HG02759 (cell line): ENCODE measurements at regions not wholly inside any gene's neighbourhood (a gene's known extent, or its start where the extent isn't known, plus 50 kb on each side); places are given as distances from the start of the nearest gene placed in this dataset.
A peak's percentile ranks its signal among the peaks of the same experiment; 100 is the strongest.

Source experiments
- ATAC-seq: cut with Tn5 transposase; IDR thresholded peaks from one replicate; pipeline ENCODE4 v1.9.1; 2021; ENCODE audit warnings: mild to moderate bottlenecking, moderate library complexity; ENCODE audit not compliant: unreplicated experiment

DNA sequence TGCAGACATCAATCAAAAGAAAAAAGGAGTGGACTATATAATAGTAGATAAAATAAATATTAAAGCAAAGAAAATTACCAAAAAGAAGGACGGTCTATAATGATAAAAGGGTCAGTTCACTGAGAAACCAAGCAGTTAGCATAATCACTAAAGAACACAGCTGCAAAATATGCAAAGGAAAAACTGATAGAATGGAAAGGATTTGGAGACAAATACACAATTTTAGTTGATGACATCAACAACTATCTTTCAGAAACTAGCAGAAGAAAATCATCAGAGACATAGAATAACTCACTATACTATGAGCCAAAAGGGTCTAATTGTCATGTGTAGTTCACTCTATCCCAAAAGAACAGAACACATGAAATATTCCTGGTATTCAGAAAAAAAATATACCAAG, 316.4 kb upstream of the IGFBP3 start:
- ATAC-seq, result no peak

DNA sequence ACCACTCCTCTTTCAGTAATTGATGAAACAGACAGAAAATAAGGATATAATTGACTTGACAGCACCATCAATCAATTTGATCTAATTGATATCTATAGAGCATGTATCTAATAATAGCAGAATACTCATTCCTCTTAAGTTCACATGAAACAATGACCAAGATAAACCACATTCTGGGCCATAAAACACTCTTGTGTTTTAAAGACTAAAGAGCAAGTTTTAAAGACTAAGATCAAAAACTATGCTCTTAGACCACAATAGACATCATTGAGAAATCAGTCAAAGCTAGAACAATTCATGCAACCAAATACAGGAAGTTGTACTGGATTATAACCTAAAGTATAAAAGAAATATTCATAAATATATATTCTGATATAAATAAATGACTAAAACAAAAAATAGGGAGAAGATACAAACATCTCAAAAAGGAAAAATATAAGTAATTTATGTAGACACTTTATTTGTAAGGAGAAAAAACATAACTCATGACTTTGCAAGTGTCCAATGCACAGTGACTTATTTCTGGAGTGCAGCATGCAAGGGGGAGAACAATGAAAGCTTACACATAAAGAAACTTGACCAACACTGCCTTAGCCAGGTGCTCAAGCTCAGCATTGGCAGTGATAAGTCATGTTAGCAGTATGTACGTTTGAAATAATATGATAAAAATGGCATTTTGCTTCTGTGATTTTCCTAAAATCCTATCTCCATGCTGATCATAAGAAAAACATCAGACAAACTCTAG, 312.7 kb upstream of the IGFBP3 start:
- peak; percentile 58 for ATAC-seq

DNA sequence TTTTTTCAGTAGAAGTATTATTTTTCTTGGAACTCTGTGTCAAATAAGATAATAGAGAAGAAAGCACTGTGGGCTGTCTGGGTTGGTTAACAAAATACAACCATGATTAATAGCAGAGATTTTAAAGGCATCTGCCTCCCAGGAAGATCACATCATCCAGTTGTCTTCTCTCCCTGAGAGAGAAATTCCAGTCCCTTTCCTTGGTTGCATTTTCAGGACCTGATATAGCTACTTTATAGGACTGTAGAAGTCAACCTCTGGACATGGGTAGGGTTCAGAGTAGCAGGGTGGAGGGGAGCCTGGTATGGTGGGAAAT, 309.9 kb upstream of the IGFBP3 start:
- no peak for ATAC-seq

- ATAC-seq, result no peak
These were observed 309.4 kb upstream of the IGFBP3 start for GRCh38 chr7:46230298-46230989.

GRCh38 chr7:46229409-46229808, 308.3 kb upstream of the IGFBP3 start:
- no peak for ATAC-seq

- ATAC-seq, result no peak
These were observed 305.8 kb upstream of the IGFBP3 start for GRCh38 chr7:46226860-46227259.

DNA sequence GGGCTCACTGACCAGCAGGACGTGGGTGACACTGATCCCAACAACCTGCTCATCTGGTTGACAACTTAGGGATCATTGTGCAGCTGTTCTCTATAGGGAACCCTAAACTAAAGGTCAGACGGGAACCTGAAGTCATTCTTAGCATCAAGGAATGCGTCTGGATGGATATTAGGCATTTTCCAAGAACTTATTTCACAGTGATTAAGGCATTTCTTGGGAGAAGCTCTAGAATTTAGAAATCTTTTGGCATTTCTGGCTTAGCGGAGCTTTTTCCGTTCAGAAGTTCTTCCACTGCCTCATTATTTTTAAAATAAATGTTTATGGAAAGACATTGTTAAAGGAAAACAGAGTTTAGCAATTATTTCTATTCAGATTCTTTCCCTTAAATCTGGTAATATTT, 303.3 kb upstream of the IGFBP3 start:
- ATAC-seq, result no peak

- no peak for ATAC-seq
These were observed 299.1 kb upstream of the IGFBP3 start for GRCh38 chr7:46220066-46220630.

DNA sequence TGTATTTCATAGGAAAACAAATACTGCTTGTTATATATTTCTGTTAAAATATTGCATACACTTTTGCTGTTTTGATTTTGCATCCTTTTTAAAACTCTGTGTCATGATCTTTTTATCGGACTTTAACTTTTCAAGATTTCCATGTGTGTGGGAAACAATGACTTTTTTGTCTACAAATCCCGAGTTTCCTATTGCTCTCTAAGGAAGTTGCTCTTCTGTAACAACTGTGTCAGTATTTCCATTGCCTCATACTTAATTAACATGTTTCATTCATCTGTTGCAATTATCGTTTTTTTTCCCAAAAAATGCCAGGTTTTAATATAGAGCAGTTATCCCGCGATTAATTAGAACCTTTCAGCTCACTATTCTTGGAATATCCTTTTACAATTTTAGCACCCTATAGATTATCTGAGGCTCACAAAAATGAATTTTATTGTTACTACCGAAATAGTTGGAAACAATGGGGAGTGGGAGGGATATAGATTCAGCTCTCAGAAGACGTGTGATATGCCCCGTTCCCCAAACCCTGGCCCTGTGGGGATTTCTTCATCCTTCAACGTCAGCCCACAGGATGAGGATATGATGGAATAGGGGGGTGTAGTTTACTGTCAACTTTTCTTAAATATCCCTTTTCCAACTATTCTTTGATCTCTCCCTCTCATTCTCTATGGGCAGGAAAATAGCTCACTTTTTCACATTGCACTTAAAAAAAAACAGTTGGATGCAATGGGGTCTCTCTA, 297.6 kb upstream of the IGFBP3 start:
- no peak for ATAC-seq

- ATAC-seq, result no peak
These were observed 295.0 kb upstream of the IGFBP3 start for GRCh38 chr7:46215987-46216567.

DNA sequence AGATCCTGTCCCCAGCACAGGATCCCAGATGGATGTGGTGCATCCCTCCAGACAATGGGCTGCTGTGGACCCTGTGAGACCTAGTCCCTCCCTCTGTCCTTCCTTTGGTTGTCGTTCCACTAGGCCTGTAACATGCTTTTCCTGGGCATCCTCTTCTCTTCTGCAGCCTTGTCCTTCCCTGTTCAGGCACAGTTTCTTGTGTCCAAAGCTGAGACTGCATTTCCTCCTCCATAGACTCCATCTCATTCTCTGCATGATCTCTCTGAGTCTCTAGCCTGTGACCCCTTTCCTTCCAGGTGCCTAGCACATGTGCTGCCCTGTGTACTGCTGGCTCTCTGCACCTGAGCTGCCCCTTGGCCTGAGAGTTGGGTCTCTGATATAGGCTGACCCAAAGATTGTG, 293.5 kb upstream of the IGFBP3 start:
- ATAC-seq, result no peak

DNA sequence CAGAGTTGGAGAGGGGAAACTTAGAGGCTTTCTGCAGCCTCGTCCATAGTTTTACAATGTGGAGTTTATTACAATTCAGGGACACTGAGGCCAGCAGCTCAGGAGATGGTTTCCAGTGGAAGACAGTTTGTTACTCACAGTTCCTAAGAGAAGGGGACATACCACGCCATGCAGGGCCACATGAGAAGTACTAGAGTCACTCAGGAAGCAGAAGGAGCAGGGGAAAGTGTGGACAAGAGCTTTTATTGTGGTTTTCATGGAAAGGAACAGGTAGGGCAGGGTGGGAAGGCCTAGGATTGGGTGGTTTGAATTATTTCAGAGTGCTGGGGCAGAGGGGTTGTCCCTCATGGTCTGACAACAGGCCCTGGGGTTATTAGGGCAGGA, 292.1 kb upstream of the IGFBP3 start:
- ATAC-seq, result no peak

DNA sequence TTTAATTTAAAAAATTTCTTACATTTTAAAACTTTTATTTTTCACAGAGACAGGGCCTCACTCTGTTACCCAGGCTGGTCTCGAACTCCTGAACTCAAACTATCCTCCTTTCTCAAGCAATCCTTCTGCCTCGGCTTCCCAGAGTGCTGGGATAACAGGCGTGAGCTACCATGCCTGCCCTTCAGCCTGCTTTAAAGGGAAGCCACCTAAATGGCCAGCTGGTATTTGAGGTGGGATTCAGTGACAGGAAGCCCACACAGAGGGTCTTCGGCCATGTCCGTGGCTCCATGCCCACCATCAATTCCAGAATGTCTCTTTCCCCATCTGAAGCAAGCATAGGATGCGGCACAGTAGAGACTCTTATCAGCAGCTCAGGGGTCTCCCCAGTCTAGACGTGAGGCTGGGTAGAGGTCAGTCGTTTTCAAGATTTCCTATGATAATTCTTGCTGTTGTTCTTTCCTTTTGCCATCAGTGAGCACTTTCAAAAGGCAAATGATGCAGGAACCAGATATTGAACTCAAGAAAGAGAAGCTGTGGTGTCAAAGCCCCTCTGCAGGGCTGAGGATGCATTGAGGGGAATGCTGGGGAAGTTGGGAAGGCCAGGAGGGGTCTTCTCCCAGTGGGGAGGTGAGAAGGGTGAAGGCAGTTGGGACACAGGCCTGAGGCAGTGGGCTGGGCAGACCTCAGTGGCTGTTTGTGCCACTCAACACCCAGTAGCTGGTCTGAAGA, 291.5 kb upstream of the IGFBP3 start:
- ATAC-seq, result no peak

DNA sequence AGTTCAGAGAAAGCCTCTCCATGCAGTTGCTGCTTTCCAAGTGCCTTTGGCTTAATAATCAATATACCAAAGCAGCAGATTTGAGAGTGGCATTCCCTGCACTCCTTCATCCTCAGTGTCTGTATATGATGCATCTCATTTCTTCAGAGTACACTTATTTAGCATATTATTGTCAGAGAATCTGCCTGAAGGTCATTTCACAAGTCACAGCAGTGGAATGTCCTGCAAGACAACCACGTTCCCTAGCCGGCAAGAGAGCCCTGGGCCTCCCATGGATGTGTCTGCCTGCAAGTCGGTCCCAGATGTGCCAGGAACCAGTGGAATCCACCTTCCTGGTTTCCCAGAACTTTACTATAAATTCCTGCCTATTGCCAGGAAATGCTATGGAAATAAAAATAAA, 289.4 kb upstream of the IGFBP3 start:
- no peak for ATAC-seq

DNA sequence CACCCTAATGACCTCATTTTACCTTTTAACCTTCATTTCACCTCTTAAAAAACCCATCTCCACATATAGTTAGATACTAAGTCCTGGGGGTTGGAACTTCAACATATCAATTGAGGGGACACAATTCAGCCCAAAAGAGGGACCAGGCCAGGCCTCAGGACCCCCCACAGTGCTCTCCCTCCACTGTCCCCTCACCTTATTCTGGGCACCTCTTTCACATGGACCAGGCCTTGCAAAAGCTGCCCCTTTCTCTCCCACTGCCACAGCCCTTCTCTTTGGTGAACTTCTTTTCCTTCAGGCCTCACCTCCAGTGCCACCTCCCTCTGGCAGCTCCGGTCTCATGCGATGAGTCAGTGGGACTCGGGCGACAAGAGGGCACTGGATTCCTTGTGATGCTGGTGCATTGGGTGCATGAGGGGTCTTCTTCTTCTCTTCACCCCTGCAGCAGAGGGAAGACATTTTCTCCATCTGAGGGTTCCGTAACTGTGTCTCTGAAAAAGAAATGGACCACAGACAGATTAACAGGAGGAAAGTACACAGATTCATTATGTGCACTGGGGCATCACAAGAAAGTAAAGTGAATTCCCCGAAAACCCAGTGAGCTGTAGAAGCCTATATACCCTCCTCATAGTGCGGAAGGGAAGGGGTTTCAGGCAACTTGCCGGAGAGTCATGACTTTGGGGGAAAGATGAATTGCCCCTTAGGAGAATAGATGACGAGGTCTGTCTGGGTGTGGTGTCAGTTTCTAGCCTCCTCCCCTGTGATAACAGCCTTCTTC, 288.7 kb upstream of the IGFBP3 start:
- ATAC-seq, result no peak

- no peak for ATAC-seq
These were observed 287.8 kb upstream of the IGFBP3 start for GRCh38 chr7:46208635-46209525.

GRCh38 chr7:46207931-46208634, 287.0 kb upstream of the IGFBP3 start:
- ATAC-seq, result no peak

- no peak for ATAC-seq
These were observed 285.5 kb upstream of the IGFBP3 start for GRCh38 chr7:46206476-46207060.
